OCI-LY7 (cell line): ENCODE measurements at regions not wholly inside any gene's neighbourhood (a gene's known extent, or its start where the extent isn't known, plus 50 kb on each side); places are given as distances from the start of the nearest gene placed in this dataset.

Experiments used
- EZH2phosphoT487 ChIP-seq: fragments of 200-600 bp; sonication (generic); IDR thresholded peaks from 2 replicates; pipeline ENCODE4 v1.6.1; 2018; ENCODE audit warnings: low read depth, borderline replicate concordance, mild to moderate bottlenecking, mixed run types, antibody characterized with exemption, low read length, moderate library complexity, mixed read lengths
- TF ChIP-seq, protein P1 (sequence below): fragments of 200-600 bp; sonication (generic); conservative IDR thresholded peaks from 2 replicates; pipeline ENCODE4 v1.5.1; 2014; ENCODE audit warnings: mild to moderate bottlenecking, antibody characterized with exemption, low read length, moderate library complexity, mixed read lengths

DNA sequence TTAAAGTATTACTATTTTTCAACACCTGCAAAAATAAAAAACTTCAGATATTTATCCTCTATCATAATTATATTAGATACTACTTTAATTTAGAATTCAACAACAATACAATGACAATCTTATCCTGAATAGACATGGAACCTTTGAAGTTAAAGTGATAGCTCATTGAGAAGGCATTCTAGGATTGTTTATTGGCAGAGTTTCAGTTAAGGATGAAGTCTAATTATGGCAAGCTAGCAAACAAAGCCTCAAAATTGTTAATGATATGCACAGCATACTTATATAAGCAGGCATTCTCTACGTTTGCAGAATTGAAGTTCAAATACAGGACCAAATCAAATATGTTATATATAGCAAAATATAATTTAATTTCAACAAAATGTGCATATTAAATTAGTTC, 91.2 kb upstream of the ABI3BP start:
- TF ChIP-seq, protein P1, sequence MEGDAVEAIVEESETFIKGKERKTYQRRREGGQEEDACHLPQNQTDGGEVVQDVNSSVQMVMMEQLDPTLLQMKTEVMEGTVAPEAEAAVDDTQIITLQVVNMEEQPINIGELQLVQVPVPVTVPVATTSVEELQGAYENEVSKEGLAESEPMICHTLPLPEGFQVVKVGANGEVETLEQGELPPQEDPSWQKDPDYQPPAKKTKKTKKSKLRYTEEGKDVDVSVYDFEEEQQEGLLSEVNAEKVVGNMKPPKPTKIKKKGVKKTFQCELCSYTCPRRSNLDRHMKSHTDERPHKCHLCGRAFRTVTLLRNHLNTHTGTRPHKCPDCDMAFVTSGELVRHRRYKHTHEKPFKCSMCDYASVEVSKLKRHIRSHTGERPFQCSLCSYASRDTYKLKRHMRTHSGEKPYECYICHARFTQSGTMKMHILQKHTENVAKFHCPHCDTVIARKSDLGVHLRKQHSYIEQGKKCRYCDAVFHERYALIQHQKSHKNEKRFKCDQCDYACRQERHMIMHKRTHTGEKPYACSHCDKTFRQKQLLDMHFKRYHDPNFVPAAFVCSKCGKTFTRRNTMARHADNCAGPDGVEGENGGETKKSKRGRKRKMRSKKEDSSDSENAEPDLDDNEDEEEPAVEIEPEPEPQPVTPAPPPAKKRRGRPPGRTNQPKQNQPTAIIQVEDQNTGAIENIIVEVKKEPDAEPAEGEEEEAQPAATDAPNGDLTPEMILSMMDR, result no peak
- no peak for TF ChIP-seq EZH2phosphoT487
